B cell (primary cell): ENCODE measurements at regions not wholly inside any gene's neighbourhood (a gene's known extent, or its start where the extent isn't known, plus 50 kb on each side); places are given as distances from the start of the nearest gene placed in this dataset.

Experiments
- CTCF ChIP-seq: fragments of 200-600 bp; IDR thresholded peaks from one replicate; pipeline ENCODE4 v1.8.0; 2022; ENCODE audit warnings: antibody characterized with exemption, mild to moderate bottlenecking
- EZH2 ChIP-seq: IDR thresholded peaks from 2 replicates; pipeline ENCODE4 v1.6.1; 2012; ENCODE audit warnings: borderline replicate concordance, low read depth, mild to moderate bottlenecking, moderate library complexity, low read length; ENCODE audit not compliant: insufficient read depth, poor library complexity, severe bottlenecking

- TF ChIP-seq EZH2: no peak
- TF ChIP-seq CTCF: no peak
Measured at GRCh38 chr2:191476901-191477300, 201.0 kb upstream of the NABP1 start.
